ENCODE measurements at regions not wholly inside any gene's neighbourhood (a gene's known extent, or its start where the extent isn't known, plus 50 kb on each side); places are given as distances from the start of the nearest gene placed in this dataset.

DNA sequence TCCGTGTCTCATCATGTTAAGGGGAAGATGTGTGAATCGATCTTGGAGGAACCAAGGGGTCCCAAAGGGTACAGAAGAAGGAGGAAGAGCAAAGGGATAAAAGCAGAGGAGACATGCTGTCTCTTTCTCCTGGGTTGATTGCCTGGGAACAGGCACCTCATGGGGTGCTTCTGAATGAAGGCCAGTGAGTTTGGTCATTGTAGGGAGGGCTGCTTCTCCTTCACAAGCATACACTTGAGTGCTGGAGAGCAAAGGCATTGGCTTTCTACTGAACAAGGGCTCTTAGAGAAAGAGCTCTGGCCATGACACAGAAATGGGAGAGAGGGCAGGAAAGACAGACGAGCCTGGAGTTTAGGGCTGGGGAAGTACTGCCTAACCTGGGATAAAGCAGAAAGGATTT lies 146.7 kb upstream of the NPY start:
- no peak overlapping the region for H3K4me3 ChIP-seq (replicated peaks in 1 of 2; ENCODE audit: low read depth in 2 of 2, low read length in 2 of 2)
- DNase-seq (ENCODE audit: low read depth in 2 of 2) = no peak
- no peak for TF ChIP-seq CTCF (IDR thresholded peaks at IDR 0.05; ENCODE audit: low read depth, low read length)

DNA sequence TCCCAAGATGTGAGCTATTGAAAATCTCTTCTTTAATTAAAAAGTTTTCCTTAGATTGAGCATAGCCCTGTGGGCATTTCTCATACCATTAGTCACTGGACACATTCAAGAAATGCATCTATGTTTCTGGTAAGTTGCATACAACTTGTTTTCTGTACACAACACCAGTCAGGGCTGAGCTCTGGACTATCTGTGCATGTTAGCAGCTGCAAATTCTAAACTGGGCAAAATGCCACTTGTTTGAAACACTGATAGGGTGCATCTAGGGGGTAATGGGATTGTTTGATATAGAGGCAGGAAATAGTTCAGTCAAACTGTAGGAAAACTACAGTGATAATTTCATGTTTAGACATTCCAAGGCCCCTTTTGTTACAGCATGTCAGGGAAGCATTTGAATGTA lies 145.6 kb upstream of the NPY start:
- DNase-seq (ENCODE audit: low read depth in 2 of 2) = no peak
- TF ChIP-seq CTCF (IDR thresholded peaks at IDR 0.05; ENCODE audit: low read depth, low read length) = no peak
- no peak overlapping the region for H3K4me3 ChIP-seq (replicated peaks in 1 of 2; ENCODE audit: low read depth in 2 of 2, low read length in 2 of 2)

GRCh38 chr7:24140001-24140400 lies 144.0 kb upstream of the NPY start:
- no peak for TF ChIP-seq CTCF (IDR thresholded peaks at IDR 0.05; ENCODE audit: low read depth, low read length)
- DNase-seq (ENCODE audit: low read depth in 2 of 2) = no peak
- H3K4me3 ChIP-seq (replicated peaks in 1 of 2; ENCODE audit: low read depth in 2 of 2, low read length in 2 of 2) = no peak overlapping the region

- no peak for DNase-seq (ENCODE audit: low read depth in 2 of 2)
- no peak for TF ChIP-seq CTCF (IDR thresholded peaks at IDR 0.05; ENCODE audit: low read depth, low read length)
- no peak overlapping the region for H3K4me3 ChIP-seq (replicated peaks in 1 of 2; ENCODE audit: low read depth in 2 of 2, low read length in 2 of 2)
Measured at GRCh38 chr7:24141874-24142509, 142.0 kb upstream of the NPY start.

DNA sequence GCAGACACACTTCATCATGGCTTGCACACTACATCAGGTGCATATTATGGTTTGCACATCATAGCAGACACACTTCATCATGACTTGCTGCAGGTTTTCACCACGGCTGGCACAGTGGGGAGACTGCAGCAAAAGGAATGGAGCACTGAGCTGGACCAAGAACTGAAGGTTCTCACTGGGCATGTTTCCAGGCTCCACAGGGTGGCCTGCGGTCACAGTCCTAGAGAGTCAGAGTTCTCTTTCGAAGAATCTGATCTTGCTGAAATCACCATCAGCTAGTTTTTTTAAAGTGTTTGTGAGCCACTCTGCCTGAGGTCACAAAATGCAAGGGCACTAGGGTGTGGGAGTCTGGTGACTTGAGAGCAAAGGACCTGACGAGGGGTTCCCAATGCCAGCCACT lies 140.4 kb upstream of the NPY start:
- H3K4me3 ChIP-seq (replicated peaks in 1 of 2; ENCODE audit: low read depth in 2 of 2, low read length in 2 of 2) = no peak overlapping the region
- TF ChIP-seq CTCF (IDR thresholded peaks at IDR 0.05; ENCODE audit: low read depth, low read length) = no peak
- no peak for DNase-seq (ENCODE audit: low read depth in 2 of 2)

DNA sequence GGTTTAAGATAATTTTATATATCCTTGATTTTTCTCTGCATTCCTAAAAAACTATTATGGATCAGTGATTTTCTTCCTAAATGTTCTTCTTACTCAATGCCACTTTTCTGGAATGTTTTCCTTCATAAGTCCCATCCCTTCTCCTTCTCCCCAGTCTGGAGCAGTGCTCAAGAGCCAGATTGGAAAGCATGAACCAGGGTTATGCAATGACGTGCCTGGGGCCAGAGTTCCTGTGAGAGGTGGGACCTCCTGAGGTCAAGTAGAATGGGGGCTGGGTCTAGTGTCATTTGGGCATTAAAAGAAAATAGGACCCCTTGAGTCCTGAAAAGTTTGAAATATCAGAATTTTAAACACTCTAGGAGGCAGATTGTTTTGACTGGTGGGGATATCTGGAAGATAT lies 132.0 kb upstream of the NPY start:
- no peak for TF ChIP-seq CTCF (IDR thresholded peaks at IDR 0.05; ENCODE audit: low read depth, low read length)
- DNase-seq (ENCODE audit: low read depth in 2 of 2) = no peak
- H3K4me3 ChIP-seq (replicated peaks in 1 of 2; ENCODE audit: low read depth in 2 of 2, low read length in 2 of 2) = no peak overlapping the region

GRCh38 chr7:24152356-24152755 lies 131.6 kb upstream of the NPY start:
- no peak for DNase-seq (ENCODE audit: low read depth in 2 of 2)
- TF ChIP-seq CTCF (IDR thresholded peaks at IDR 0.05; ENCODE audit: low read depth, low read length) = no peak
- no peak overlapping the region for H3K4me3 ChIP-seq (replicated peaks in 1 of 2; ENCODE audit: low read depth in 2 of 2, low read length in 2 of 2)
